GM12864 (cell line): ENCODE measurements at regions not wholly inside any gene's neighbourhood (a gene's known extent, or its start where the extent isn't known, plus 50 kb on each side); places are given as distances from the start of the nearest gene placed in this dataset.

Experiments
- DNase-seq: peaks from one replicate; pipeline ENCODE4 v3.0.0-alpha.2; 2011; ENCODE audit warnings: low read depth
- H3K4me3 ChIP-seq: 2 replicates; pipeline ENCODE4 v1.5.1; 2011; ENCODE audit warnings: mild to moderate bottlenecking, low read depth, low read length, control low read depth
- CTCF ChIP-seq: IDR thresholded peaks from 2 replicates; pipeline ENCODE4 v1.5.1; 2011; ENCODE audit warnings: low read depth, mild to moderate bottlenecking, moderate library complexity, low read length, control low read depth, inconsistent platforms; ENCODE audit errors: missing control alignments

- TF ChIP-seq CTCF = no peak
- no peak overlapping the region for H3K4me3 ChIP-seq
Observed at GRCh38 chr5:20619591-20619990, 631.6 kb upstream of the CDH18 start.

GRCh38 chr5:20618340-20618739, 630.3 kb upstream of the CDH18 start:
- DNase-seq = no peak
- H3K4me3 ChIP-seq = no peak overlapping the region
- no peak for TF ChIP-seq CTCF

More at GRCh38 chr5:20619591-20619990, 631.6 kb upstream of the CDH18 start:
- DNase-seq = no peak

- DNase-seq = no peak
- no peak overlapping the region for H3K4me3 ChIP-seq
- no peak for TF ChIP-seq CTCF
Observed at GRCh38 chr5:20617841-20618240, 629.8 kb upstream of the CDH18 start.

- no peak for DNase-seq
- no peak overlapping the region for H3K4me3 ChIP-seq
- no peak for TF ChIP-seq CTCF
Observed at GRCh38 chr5:20615888-20616563, 628.0 kb upstream of the CDH18 start.

GRCh38 chr5:20611620-20612019, 623.6 kb upstream of the CDH18 start:
- H3K4me3 ChIP-seq = no peak overlapping the region
- TF ChIP-seq CTCF = no peak
- no peak for DNase-seq

GRCh38 chr5:20610681-20611080, 622.7 kb upstream of the CDH18 start:
- no peak for DNase-seq
- H3K4me3 ChIP-seq = no peak overlapping the region
- no peak for TF ChIP-seq CTCF

GRCh38 chr5:20609126-20609525, 621.1 kb upstream of the CDH18 start:
- no peak overlapping the region for H3K4me3 ChIP-seq
- TF ChIP-seq CTCF = no peak
- no peak for DNase-seq
